GM23338 (cell line): ENCODE measurements at regions not wholly inside any gene's neighbourhood (a gene's known extent, or its start where the extent isn't known, plus 50 kb on each side); places are given as distances from the start of the nearest gene placed in this dataset.

ENCODE experiments used
- ATAC-seq: fragments of 200-7000 bp; cut with Tn5 transposase; 3 replicates; pipeline ENCODE4 v1.9.1; 2020
- DNase-seq: peaks from one replicate; pipeline ENCODE4 v3.0.0-alpha.2; 2015; ENCODE audit warnings: low spot score
- H2AFZ ChIP-seq: fragments of 200-600 bp; sonication (generic); 2 replicates; pipeline ENCODE4 v1.8.0; 2016; ENCODE audit warnings: antibody characterized with exemption, mild to moderate bottlenecking, moderate library complexity
- H3F3A ChIP-seq: fragments of 200-600 bp; sonication (generic); replicated peaks from 2 replicates; pipeline ENCODE4 v1.8.0; 2017; ENCODE audit warnings: antibody characterized with exemption, mixed run types, low read depth
- H3K27ac ChIP-seq: fragments of 200-600 bp; sonication (generic); 2 replicates; pipeline ENCODE4 v1.6.1; 2016; ENCODE audit warnings: low read depth
- H3K27me3 ChIP-seq: fragments of 200-600 bp; sonication (generic); 2 replicates; pipeline ENCODE4 v1.8.0; 2016; ENCODE audit warnings: mild to moderate bottlenecking, mixed run types, moderate library complexity; ENCODE audit not compliant: insufficient read depth
- H3K36me3 ChIP-seq: fragments of 200-600 bp; sonication (generic); 2 replicates; pipeline ENCODE4 v1.8.0; 2016; ENCODE audit warnings: mild to moderate bottlenecking; ENCODE audit not compliant: insufficient read depth
- H3K4me1 ChIP-seq: fragments of 200-600 bp; sonication (generic); 2 replicates; pipeline ENCODE4 v1.8.0; 2016; ENCODE audit warnings: mild to moderate bottlenecking, moderate library complexity; ENCODE audit not compliant: insufficient read depth
- H3K4me2 ChIP-seq: fragments of 200-600 bp; sonication (generic); 2 replicates; pipeline ENCODE4 v1.7.1; 2017; ENCODE audit warnings: mixed run types
- H3K4me3 ChIP-seq: fragments of 200-600 bp; sonication (generic); 2 replicates; pipeline ENCODE4 v1.6.1; 2016; ENCODE audit warnings: mixed run types
- H3K79me2 ChIP-seq: fragments of 200-600 bp; sonication (generic); replicated peaks from 2 replicates; pipeline ENCODE4 v1.8.0; 2017; ENCODE audit warnings: mild to moderate bottlenecking; ENCODE audit not compliant: insufficient read depth
- H3K9me2 ChIP-seq: fragments of 200-600 bp; sonication (generic); 2 replicates; pipeline ENCODE4 v1.8.0; 2017; ENCODE audit not compliant: insufficient read depth
- H4K20me1 ChIP-seq: fragments of 200-600 bp; sonication (generic); replicated peaks from 2 replicates; pipeline ENCODE4 v1.8.0; 2017; ENCODE audit warnings: mild to moderate bottlenecking; ENCODE audit not compliant: insufficient read depth
- H3K27ac Mint-ChIP-seq: 2 replicates; pipeline ENCODE4 v1.8.0; 2020; ENCODE audit warnings: inconsistent platforms, mild to moderate bottlenecking, moderate library complexity, mixed read lengths
- H3K27me3 Mint-ChIP-seq: 3 replicates; pipeline ENCODE4 v1.8.0; 2022; ENCODE audit warnings: low read depth, mild to moderate bottlenecking, moderate library complexity, mixed read lengths, inconsistent platforms; ENCODE audit not compliant: insufficient read depth, poor library complexity
- H3K36me3 Mint-ChIP-seq: 3 replicates; pipeline ENCODE4 v1.8.0; 2021; ENCODE audit warnings: low read depth, mild to moderate bottlenecking, inconsistent platforms, moderate library complexity, mixed read lengths
- H3K4me1 Mint-ChIP-seq: 3 replicates; pipeline ENCODE4 v1.8.0; 2020; ENCODE audit warnings: mild to moderate bottlenecking, inconsistent platforms, mixed read lengths
- H3K4me3 Mint-ChIP-seq: 3 replicates; pipeline ENCODE4 v1.8.0; 2021; ENCODE audit warnings: moderate library complexity, mild to moderate bottlenecking, inconsistent platforms, mixed read lengths
- H3K9me3 Mint-ChIP-seq: 3 replicates; pipeline ENCODE4 v1.8.0; 2020; ENCODE audit warnings: moderate library complexity, mild to moderate bottlenecking, inconsistent platforms, mixed read lengths
- CREB1 ChIP-seq: fragments of 250-450 bp; sonication (Bioruptor Pico); IDR thresholded peaks from 2 replicates; pipeline ENCODE4 v1.5.0; 2020; ENCODE audit warnings: low read depth, mild to moderate bottlenecking, moderate library complexity
- EZH2 ChIP-seq: fragments of 200-600 bp; sonication (generic); IDR thresholded peaks from one replicate; pipeline ENCODE4 v1.8.0; 2017; ENCODE audit warnings: antibody characterized with exemption, mild to moderate bottlenecking, low read depth; ENCODE audit not compliant: unreplicated experiment
- JUNB ChIP-seq: IDR thresholded peaks from one replicate; pipeline ENCODE4 v1.6.1; 2016; ENCODE audit warnings: antibody characterized with exemption; ENCODE audit not compliant: unreplicated experiment
- NANOG ChIP-seq: IDR thresholded peaks from 2 replicates; pipeline ENCODE4 v1.6.1; 2016; ENCODE audit warnings: antibody characterized with exemption, borderline replicate concordance
- POLR2AphosphoS5 ChIP-seq: IDR thresholded peaks from 2 replicates; pipeline ENCODE4 v1.6.1; 2016; ENCODE audit warnings: antibody characterized with exemption, low read depth
- STAT1 ChIP-seq: IDR thresholded peaks from one replicate; pipeline ENCODE4 v1.6.1; 2016; ENCODE audit warnings: antibody characterized with exemption; ENCODE audit not compliant: unreplicated experiment
- ZNF114 ChIP-seq: fragments of 250-450 bp; sonication (Bioruptor Pico); IDR thresholded peaks from 2 replicates; pipeline ENCODE4 v1.5.0; 2020; ENCODE audit warnings: mild to moderate bottlenecking, moderate library complexity
- ZNF331 ChIP-seq: fragments of 250-450 bp; sonication (Bioruptor Pico); IDR thresholded peaks from 2 replicates; pipeline ENCODE4 v1.5.0; 2020; ENCODE audit warnings: low read depth, mild to moderate bottlenecking, moderate library complexity
- TF ChIP-seq, protein P1 (sequence below): fragments of 250-450 bp; sonication (Bioruptor Pico); IDR thresholded peaks from 2 replicates; pipeline ENCODE4 v1.5.0; 2020; ENCODE audit warnings: mild to moderate bottlenecking, moderate library complexity
- TF ChIP-seq, protein P2 (sequence below): IDR thresholded peaks from one replicate; pipeline ENCODE4 v1.6.1; 2018; ENCODE audit warnings: antibody characterized with exemption; ENCODE audit not compliant: unreplicated experiment
- TF ChIP-seq, protein P3 (sequence below): IDR thresholded peaks from 2 replicates; pipeline ENCODE4 v1.6.1; 2016; ENCODE audit warnings: antibody characterized with exemption

DNA sequence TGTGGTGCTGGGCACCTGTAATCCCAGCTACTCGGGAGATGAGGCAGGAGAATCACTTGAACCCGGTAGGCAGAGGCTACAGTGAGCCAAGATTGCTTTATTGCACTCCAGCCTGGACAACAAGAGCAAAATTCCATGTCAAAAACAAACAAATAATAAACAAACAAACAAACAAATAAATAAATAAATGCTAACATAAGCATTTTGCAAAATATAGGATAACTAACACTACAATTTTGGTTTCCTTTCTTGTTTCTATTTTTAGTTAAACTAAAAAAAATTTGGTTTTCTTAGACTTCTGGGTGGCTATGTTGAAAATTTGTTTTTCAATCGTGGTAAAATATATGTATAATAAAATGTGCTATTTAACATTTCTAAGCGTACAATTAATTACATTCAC, 115.0 kb upstream of the ZNF516 start:
- H4K20me1 ChIP-seq, result no peaks in the 10 kb centered on the region
- no peak for ATAC-seq
- no peak overlapping the region for H2AFZ ChIP-seq
- H3K4me1 Mint-ChIP-seq, result peaks cover 2% of the 10 kb centered on the region; the same call in 1 of the 3 replicates
- H3K4me3 Mint-ChIP-seq, result no peak overlapping the region
- no peaks in the 10 kb centered on the region for H3K9me2 ChIP-seq
- H3K36me3 Mint-ChIP-seq, result no peaks in the 10 kb centered on the region
- H3K4me3 ChIP-seq, result no peak overlapping the region
- no peaks in the 10 kb centered on the region for H3K79me2 ChIP-seq
- H3K4me2 ChIP-seq, result no peak overlapping the region
- no peak overlapping the region for H3K27ac ChIP-seq
- H3K27me3 ChIP-seq, result no peaks in the 10 kb centered on the region
- TF ChIP-seq EZH2, result no peak
- no peak for TF ChIP-seq CREB1
- no peak for TF ChIP-seq ZNF114 (CRISPR knock-in tag)
- TF ChIP-seq, protein P1, sequence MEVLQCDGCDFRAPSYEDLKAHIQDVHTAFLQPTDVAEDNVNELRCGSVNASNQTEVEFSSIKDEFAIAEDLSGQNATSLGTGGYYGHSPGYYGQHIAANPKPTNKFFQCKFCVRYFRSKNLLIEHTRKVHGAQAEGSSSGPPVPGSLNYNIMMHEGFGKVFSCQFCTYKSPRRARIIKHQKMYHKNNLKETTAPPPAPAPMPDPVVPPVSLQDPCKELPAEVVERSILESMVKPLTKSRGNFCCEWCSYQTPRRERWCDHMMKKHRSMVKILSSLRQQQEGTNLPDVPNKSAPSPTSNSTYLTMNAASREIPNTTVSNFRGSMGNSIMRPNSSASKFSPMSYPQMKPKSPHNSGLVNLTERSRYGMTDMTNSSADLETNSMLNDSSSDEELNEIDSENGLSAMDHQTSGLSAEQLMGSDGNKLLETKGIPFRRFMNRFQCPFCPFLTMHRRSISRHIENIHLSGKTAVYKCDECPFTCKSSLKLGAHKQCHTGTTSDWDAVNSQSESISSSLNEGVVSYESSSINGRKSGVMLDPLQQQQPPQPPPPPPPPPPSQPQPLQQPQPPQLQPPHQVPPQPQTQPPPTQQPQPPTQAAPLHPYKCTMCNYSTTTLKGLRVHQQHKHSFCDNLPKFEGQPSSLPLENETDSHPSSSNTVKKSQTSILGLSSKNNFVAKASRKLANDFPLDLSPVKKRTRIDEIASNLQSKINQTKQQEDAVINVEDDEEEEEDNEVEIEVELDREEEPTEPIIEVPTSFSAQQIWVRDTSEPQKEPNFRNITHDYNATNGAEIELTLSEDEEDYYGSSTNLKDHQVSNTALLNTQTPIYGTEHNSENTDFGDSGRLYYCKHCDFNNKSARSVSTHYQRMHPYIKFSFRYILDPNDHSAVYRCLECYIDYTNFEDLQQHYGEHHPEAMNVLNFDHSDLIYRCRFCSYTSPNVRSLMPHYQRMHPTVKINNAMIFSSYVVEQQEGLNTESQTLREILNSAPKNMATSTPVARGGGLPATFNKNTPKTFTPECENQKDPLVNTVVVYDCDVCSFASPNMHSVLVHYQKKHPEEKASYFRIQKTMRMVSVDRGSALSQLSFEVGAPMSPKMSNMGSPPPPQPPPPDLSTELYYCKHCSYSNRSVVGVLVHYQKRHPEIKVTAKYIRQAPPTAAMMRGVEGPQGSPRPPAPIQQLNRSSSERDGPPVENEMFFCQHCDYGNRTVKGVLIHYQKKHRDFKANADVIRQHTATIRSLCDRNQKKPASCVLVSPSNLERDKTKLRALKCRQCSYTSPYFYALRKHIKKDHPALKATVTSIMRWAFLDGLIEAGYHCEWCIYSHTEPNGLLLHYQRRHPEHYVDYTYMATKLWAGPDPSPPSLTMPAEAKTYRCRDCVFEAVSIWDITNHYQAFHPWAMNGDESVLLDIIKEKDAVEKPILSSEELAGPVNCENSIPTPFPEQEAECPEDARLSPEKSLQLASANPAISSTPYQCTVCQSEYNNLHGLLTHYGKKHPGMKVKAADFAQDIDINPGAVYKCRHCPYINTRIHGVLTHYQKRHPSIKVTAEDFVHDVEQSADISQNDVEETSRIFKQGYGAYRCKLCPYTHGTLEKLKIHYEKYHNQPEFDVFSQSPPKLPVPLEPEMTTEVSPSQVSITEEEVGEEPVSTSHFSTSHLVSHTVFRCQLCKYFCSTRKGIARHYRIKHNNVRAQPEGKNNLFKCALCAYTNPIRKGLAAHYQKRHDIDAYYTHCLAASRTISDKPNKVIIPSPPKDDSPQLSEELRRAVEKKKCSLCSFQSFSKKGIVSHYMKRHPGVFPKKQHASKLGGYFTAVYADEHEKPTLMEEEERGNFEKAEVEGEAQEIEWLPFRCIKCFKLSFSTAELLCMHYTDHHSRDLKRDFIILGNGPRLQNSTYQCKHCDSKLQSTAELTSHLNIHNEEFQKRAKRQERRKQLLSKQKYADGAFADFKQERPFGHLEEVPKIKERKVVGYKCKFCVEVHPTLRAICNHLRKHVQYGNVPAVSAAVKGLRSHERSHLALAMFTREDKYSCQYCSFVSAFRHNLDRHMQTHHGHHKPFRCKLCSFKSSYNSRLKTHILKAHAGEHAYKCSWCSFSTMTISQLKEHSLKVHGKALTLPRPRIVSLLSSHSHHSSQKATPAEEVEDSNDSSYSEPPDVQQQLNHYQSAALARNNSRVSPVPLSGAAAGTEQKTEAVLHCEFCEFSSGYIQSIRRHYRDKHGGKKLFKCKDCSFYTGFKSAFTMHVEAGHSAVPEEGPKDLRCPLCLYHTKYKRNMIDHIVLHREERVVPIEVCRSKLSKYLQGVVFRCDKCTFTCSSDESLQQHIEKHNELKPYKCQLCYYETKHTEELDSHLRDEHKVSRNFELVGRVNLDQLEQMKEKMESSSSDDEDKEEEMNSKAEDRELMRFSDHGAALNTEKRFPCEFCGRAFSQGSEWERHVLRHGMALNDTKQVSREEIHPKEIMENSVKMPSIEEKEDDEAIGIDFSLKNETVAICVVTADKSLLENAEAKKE (CRISPR knock-in tag), result no peak
- no peak for DNase-seq
- H3K4me1 ChIP-seq, result no peaks in the 10 kb centered on the region
- H3K9me3 Mint-ChIP-seq, result peaks cover 5% of the 10 kb centered on the region; the same call in 2 of the 3 replicates
- no peaks in the 10 kb centered on the region for H3K36me3 ChIP-seq
- H3K27ac Mint-ChIP-seq, result no peak overlapping the region
- H3K27me3 Mint-ChIP-seq, result peaks cover 6% of the 10 kb centered on the region
- no peaks in the 10 kb centered on the region for H3F3A ChIP-seq

DNA sequence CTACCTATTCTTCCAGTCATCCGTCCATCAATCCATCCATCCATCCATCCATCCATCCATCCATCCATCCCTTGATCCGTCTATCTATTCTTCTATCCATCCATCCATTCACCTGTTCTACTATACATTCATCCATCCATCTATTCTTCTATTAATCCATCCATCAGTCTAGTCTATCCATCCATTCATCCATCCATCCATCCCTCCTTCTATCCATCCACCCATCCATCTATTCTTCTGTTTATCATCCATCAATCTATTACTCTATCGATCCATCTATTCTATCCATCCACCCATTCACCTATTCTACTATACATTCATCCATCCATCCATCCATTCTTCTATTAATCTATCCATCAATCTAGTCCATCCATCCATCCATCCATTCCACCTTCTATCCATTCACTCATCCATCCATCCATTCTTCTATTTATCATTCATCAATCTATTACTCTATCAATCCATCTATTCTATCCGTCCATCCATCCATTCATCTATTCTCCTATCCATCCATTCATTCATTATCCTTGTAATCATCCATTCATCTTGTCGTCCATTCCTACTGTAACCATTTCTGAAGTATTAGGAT, 110.4 kb upstream of the ZNF516 start:
- DNase-seq (no peak), ATAC-seq (no peak)
- Mint-ChIP-seq H3K4me3 (no peak overlapping the region), H3K4me1 (no peaks in the 10 kb centered on the region), H3K27ac (no peak overlapping the region), H3K36me3 (no peaks in the 10 kb centered on the region), H3K9me3 (no peaks in the 10 kb centered on the region; the same call in 2 of the 3 replicates), H3K27me3 (no peaks in the 10 kb centered on the region)
- no peaks in the 10 kb centered on the region for H3K27me3 ChIP-seq
- H3K36me3 ChIP-seq, result no peaks in the 10 kb centered on the region
- H3F3A ChIP-seq, result no peaks in the 10 kb centered on the region
- no peak overlapping the region for H3K4me3 ChIP-seq
- no peak overlapping the region for H2AFZ ChIP-seq
- H3K79me2 ChIP-seq, result no peaks in the 10 kb centered on the region
- no peak overlapping the region for H3K4me2 ChIP-seq
- H3K4me1 ChIP-seq, result no peaks in the 10 kb centered on the region
- no peaks in the 10 kb centered on the region for H4K20me1 ChIP-seq
- H3K27ac ChIP-seq, result no peak overlapping the region
- H3K9me2 ChIP-seq, result no peaks in the 10 kb centered on the region
- TF ChIP-seq CREB1 (no peak), EZH2 (no peak), ZNF331 (no peak), STAT1 (no peak), JUNB (no peak), POLR2AphosphoS5 (no peak), NANOG (no peak)
- TF ChIP-seq, protein P2, sequence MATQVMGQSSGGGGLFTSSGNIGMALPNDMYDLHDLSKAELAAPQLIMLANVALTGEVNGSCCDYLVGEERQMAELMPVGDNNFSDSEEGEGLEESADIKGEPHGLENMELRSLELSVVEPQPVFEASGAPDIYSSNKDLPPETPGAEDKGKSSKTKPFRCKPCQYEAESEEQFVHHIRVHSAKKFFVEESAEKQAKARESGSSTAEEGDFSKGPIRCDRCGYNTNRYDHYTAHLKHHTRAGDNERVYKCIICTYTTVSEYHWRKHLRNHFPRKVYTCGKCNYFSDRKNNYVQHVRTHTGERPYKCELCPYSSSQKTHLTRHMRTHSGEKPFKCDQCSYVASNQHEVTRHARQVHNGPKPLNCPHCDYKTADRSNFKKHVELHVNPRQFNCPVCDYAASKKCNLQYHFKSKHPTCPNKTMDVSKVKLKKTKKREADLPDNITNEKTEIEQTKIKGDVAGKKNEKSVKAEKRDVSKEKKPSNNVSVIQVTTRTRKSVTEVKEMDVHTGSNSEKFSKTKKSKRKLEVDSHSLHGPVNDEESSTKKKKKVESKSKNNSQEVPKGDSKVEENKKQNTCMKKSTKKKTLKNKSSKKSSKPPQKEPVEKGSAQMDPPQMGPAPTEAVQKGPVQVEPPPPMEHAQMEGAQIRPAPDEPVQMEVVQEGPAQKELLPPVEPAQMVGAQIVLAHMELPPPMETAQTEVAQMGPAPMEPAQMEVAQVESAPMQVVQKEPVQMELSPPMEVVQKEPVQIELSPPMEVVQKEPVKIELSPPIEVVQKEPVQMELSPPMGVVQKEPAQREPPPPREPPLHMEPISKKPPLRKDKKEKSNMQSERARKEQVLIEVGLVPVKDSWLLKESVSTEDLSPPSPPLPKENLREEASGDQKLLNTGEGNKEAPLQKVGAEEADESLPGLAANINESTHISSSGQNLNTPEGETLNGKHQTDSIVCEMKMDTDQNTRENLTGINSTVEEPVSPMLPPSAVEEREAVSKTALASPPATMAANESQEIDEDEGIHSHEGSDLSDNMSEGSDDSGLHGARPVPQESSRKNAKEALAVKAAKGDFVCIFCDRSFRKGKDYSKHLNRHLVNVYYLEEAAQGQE, result no peak
- TF ChIP-seq, protein P3, sequence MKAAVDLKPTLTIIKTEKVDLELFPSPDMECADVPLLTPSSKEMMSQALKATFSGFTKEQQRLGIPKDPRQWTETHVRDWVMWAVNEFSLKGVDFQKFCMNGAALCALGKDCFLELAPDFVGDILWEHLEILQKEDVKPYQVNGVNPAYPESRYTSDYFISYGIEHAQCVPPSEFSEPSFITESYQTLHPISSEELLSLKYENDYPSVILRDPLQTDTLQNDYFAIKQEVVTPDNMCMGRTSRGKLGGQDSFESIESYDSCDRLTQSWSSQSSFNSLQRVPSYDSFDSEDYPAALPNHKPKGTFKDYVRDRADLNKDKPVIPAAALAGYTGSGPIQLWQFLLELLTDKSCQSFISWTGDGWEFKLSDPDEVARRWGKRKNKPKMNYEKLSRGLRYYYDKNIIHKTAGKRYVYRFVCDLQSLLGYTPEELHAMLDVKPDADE, result no peak
